PFSK-1 (cell line): ENCODE measurements at regions not wholly inside any gene's neighbourhood (a gene's known extent, or its start where the extent isn't known, plus 50 kb on each side); places are given as distances from the start of the nearest gene placed in this dataset.

Experiments
- POLR2AphosphoS5 ChIP-seq: IDR thresholded peaks from 2 replicates; pipeline ENCODE4 v1.6.1; 2012; ENCODE audit warnings: low read depth, mild to moderate bottlenecking, control low read depth, low read length, moderate library complexity
- SIN3A ChIP-seq: IDR thresholded peaks from 2 replicates; pipeline ENCODE4 v1.6.1; 2012; ENCODE audit warnings: mild to moderate bottlenecking, low read length, moderate library complexity, borderline replicate concordance; ENCODE audit not compliant: insufficient read depth
- TF ChIP-seq, protein P1 (sequence below), 2 experiments: IDR thresholded peaks; 2 replicates each; pipeline versions ENCODE4 v1.6.1 to v1.8.0; 2011 to 2012; ENCODE audit warnings: low read depth in 2 of 2, low read length in 2 of 2, control low read depth in 1 of 2, inconsistent platforms in 1 of 2, mild to moderate bottlenecking in 1 of 2, moderate library complexity in 1 of 2; ENCODE audit not compliant: insufficient read depth in 1 of 2

DNA sequence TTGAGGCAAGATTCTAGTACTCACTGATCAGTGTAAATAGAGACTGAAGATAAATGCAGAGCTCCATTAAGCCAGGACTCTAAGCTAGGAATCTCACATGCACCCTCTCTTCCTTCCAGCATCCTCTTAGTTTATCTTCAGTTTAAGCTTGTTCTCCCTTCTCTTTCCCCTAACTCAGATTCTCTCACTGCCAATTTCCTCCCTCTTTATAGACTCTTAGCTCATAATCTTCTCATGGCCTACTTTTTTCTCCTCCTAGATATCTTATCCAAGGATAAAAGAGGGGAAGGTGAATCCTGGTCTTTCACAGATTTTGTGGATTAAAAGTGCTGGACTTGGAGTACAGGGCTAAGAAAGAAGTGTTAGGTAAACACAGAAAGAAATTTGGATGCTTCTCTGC lies 108.9 kb upstream of the TENM3 start:
- TF ChIP-seq, protein P1, sequence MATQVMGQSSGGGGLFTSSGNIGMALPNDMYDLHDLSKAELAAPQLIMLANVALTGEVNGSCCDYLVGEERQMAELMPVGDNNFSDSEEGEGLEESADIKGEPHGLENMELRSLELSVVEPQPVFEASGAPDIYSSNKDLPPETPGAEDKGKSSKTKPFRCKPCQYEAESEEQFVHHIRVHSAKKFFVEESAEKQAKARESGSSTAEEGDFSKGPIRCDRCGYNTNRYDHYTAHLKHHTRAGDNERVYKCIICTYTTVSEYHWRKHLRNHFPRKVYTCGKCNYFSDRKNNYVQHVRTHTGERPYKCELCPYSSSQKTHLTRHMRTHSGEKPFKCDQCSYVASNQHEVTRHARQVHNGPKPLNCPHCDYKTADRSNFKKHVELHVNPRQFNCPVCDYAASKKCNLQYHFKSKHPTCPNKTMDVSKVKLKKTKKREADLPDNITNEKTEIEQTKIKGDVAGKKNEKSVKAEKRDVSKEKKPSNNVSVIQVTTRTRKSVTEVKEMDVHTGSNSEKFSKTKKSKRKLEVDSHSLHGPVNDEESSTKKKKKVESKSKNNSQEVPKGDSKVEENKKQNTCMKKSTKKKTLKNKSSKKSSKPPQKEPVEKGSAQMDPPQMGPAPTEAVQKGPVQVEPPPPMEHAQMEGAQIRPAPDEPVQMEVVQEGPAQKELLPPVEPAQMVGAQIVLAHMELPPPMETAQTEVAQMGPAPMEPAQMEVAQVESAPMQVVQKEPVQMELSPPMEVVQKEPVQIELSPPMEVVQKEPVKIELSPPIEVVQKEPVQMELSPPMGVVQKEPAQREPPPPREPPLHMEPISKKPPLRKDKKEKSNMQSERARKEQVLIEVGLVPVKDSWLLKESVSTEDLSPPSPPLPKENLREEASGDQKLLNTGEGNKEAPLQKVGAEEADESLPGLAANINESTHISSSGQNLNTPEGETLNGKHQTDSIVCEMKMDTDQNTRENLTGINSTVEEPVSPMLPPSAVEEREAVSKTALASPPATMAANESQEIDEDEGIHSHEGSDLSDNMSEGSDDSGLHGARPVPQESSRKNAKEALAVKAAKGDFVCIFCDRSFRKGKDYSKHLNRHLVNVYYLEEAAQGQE (IDR thresholded peaks at IDR 0.05; ENCODE audit: insufficient read depth in 1 of 2, low read depth in 2 of 2, low read length in 2 of 2) = no peak
- TF ChIP-seq SIN3A (no peak), POLR2AphosphoS5 (no peak)
